AG20443 (cell line): ENCODE measurements at regions not wholly inside any gene's neighbourhood (a gene's known extent, or its start where the extent isn't known, plus 50 kb on each side); places are given as distances from the start of the nearest gene placed in this dataset.

Experiments used
- DNase-seq: peaks from one replicate; pipeline ENCODE4 v3.0.0; 2012; ENCODE audit warnings: low spot score, mixed read lengths

GRCh38 chr14:71467361-71467811, 464.8 kb upstream of the RGS6 start:
- DNase-seq = peak; percentile 51

GRCh38 chr14:71468701-71469100, 463.5 kb upstream of the RGS6 start:
- no peak for DNase-seq

- no peak for DNase-seq
These were observed 462.4 kb upstream of the RGS6 start for GRCh38 chr14:71469643-71470335.

GRCh38 chr14:71471634-71472355, 460.4 kb upstream of the RGS6 start:
- DNase-seq = peak; percentile 18

- no peak for DNase-seq
These were observed 459.6 kb upstream of the RGS6 start for GRCh38 chr14:71472356-71473340.

GRCh38 chr14:71473843-71474242, 458.4 kb upstream of the RGS6 start:
- DNase-seq = no peak

GRCh38 chr14:71474301-71475265, 457.6 kb upstream of the RGS6 start:
- no peak for DNase-seq

GRCh38 chr14:71475916-71476315, 456.3 kb upstream of the RGS6 start:
- DNase-seq = no peak

- peak; percentile 27 for DNase-seq
These were observed 453.7 kb upstream of the RGS6 start for GRCh38 chr14:71478542-71478941.

GRCh38 chr14:71481021-71481654, 451.1 kb upstream of the RGS6 start:
- no peak for DNase-seq

GRCh38 chr14:71482671-71483070, 449.6 kb upstream of the RGS6 start:
- DNase-seq = no peak

- DNase-seq = no peak
These were observed 449.1 kb upstream of the RGS6 start for GRCh38 chr14:71483154-71483553.

- no peak for DNase-seq
These were observed 446.4 kb upstream of the RGS6 start for GRCh38 chr14:71485833-71486232.

GRCh38 chr14:71486279-71486678, 445.9 kb upstream of the RGS6 start:
- DNase-seq = no peak

GRCh38 chr14:71487449-71487848, 444.8 kb upstream of the RGS6 start:
- no peak for DNase-seq

GRCh38 chr14:71487941-71488340, 444.3 kb upstream of the RGS6 start:
- DNase-seq = no peak

GRCh38 chr14:71488703-71489191, 443.5 kb upstream of the RGS6 start:
- DNase-seq = peak; percentile 50

- no peak for DNase-seq
These were observed 442.5 kb upstream of the RGS6 start for GRCh38 chr14:71489742-71490141.

GRCh38 chr14:71491931-71492330, 440.3 kb upstream of the RGS6 start:
- peak; percentile 60 for DNase-seq

- no peak for DNase-seq
These were observed 439.9 kb upstream of the RGS6 start for GRCh38 chr14:71492346-71492745.
